Lower leg skin (tissue), 3 donors: ENCODE measurements at regions not wholly inside any gene's neighbourhood (a gene's known extent, or its start where the extent isn't known, plus 50 kb on each side); places are given as distances from the start of the nearest gene placed in this dataset.

ENCODE experiments used
- CTCF ChIP-seq, 3 donors: fragments of 450-650 bp; IDR thresholded peaks; one replicate each; pipeline ENCODE4 v1.5.1; 2016; ENCODE audit warnings: antibody characterized with exemption in 3 of 3, mild to moderate bottlenecking in 3 of 3, moderate library complexity in 2 of 3
- POLR2A ChIP-seq, 2 donors: fragments of 450-650 bp; IDR thresholded peaks; one replicate each; pipeline ENCODE4 v1.6.1; 2016 to 2017; ENCODE audit warnings: antibody characterized with exemption in 2 of 2, mild to moderate bottlenecking in 1 of 2, moderate library complexity in 1 of 2

- TF ChIP-seq CTCF (IDR thresholded peaks at IDR 0.05): no peak
- no peak for TF ChIP-seq POLR2A (IDR thresholded peaks at IDR 0.05)
Observed at GRCh38 chr1:227472772-227473171, 90.6 kb upstream of the ZNF678 start.
